Neural progenitor cell (in vitro differentiated cells): ENCODE measurements at regions not wholly inside any gene's neighbourhood (a gene's known extent, or its start where the extent isn't known, plus 50 kb on each side); places are given as distances from the start of the nearest gene placed in this dataset.

Source experiments
- DNase-seq: peaks from one replicate; pipeline ENCODE4 v3.0.0-alpha.2; 2016; ENCODE audit warnings: low spot score
- H2AFZ ChIP-seq: fragments of 200-600 bp; sonication (generic); replicated peaks from 2 replicates; pipeline ENCODE4 v1.6.1; 2016; ENCODE audit warnings: antibody characterized with exemption
- H3F3A ChIP-seq: fragments of 200-600 bp; sonication (generic); 2 replicates; pipeline ENCODE4 v1.6.1; 2016; ENCODE audit warnings: antibody characterized with exemption, low read depth
- H3K27ac ChIP-seq: fragments of 200-600 bp; sonication (generic); 2 replicates; pipeline ENCODE4 v1.5.1; 2016; ENCODE audit warnings: mild to moderate bottlenecking
- H3K27me3 ChIP-seq: fragments of 200-600 bp; sonication (generic); 2 replicates; pipeline ENCODE4 v1.6.1; 2016; ENCODE audit warnings: mild to moderate bottlenecking, moderate library complexity
- H3K36me3 ChIP-seq: fragments of 200-600 bp; sonication (generic); 2 replicates; pipeline ENCODE4 v1.5.1; 2016
- H3K4me1 ChIP-seq: fragments of 200-600 bp; sonication (generic); 2 replicates; pipeline ENCODE4 v1.6.1; 2016; ENCODE audit warnings: mixed run types
- H3K4me2 ChIP-seq: fragments of 200-600 bp; sonication (generic); 2 replicates; pipeline ENCODE4 v1.6.1; 2016
- H3K4me3 ChIP-seq: fragments of 200-600 bp; sonication (generic); 2 replicates; pipeline ENCODE4 v1.5.1; 2016
- H3K79me2 ChIP-seq: fragments of 200-600 bp; sonication (generic); 2 replicates; pipeline ENCODE4 v1.6.1; 2016; ENCODE audit warnings: low read depth
- H3K9ac ChIP-seq: fragments of 200-600 bp; sonication (generic); 2 replicates; pipeline ENCODE4 v1.6.1; 2016
- H3K9me3 ChIP-seq: fragments of 200-600 bp; sonication (generic); 2 replicates; pipeline ENCODE4 v1.5.1; 2016; ENCODE audit warnings: low read depth
- H4K20me1 ChIP-seq: fragments of 200-600 bp; sonication (generic); 2 replicates; pipeline ENCODE4 v1.6.1; 2016; ENCODE audit warnings: low read depth
- H3K27ac Mint-ChIP-seq: 3 replicates; pipeline ENCODE4 v1.8.0; 2021; ENCODE audit warnings: mixed read lengths
- H3K27me3 Mint-ChIP-seq: 2 replicates; pipeline ENCODE4 v1.8.0; 2022; ENCODE audit warnings: low read depth, mild to moderate bottlenecking, inconsistent platforms, moderate library complexity, mixed read lengths; ENCODE audit not compliant: insufficient read depth
- H3K36me3 Mint-ChIP-seq: 3 replicates; pipeline ENCODE4 v1.8.0; 2021; ENCODE audit warnings: mixed read lengths
- H3K4me1 Mint-ChIP-seq: 3 replicates; pipeline ENCODE4 v1.8.0; 2021; ENCODE audit warnings: mixed read lengths
- H3K4me3 Mint-ChIP-seq: 3 replicates; pipeline ENCODE4 v1.8.0; 2021; ENCODE audit warnings: mild to moderate bottlenecking, moderate library complexity, mixed read lengths
- H3K9me3 Mint-ChIP-seq: 3 replicates; pipeline ENCODE4 v1.8.0; 2020; ENCODE audit warnings: mixed read lengths
- EZH2 ChIP-seq: fragments of 200-600 bp; sonication (generic); IDR thresholded peaks from 2 replicates; pipeline ENCODE4 v1.6.1; 2017; ENCODE audit warnings: antibody characterized with exemption, mild to moderate bottlenecking, moderate library complexity
- EZH2phosphoT487 ChIP-seq: fragments of 200-600 bp; sonication (generic); IDR thresholded peaks from 2 replicates; pipeline ENCODE4 v1.6.1; 2017; ENCODE audit warnings: antibody characterized with exemption
- TF ChIP-seq, protein P1 (sequence below): fragments of 200-600 bp; sonication (generic); IDR thresholded peaks from 2 replicates; pipeline ENCODE4 v1.5.1; 2017; ENCODE audit warnings: antibody characterized with exemption, mild to moderate bottlenecking

- H3K9me3 ChIP-seq: no peaks in the 10 kb centered on the region
- H3K27me3 ChIP-seq: no peaks in the 10 kb centered on the region
Observed at GRCh38 chr15:26391567-26392194, 381.2 kb downstream of the GABRB3 start.

DNA sequence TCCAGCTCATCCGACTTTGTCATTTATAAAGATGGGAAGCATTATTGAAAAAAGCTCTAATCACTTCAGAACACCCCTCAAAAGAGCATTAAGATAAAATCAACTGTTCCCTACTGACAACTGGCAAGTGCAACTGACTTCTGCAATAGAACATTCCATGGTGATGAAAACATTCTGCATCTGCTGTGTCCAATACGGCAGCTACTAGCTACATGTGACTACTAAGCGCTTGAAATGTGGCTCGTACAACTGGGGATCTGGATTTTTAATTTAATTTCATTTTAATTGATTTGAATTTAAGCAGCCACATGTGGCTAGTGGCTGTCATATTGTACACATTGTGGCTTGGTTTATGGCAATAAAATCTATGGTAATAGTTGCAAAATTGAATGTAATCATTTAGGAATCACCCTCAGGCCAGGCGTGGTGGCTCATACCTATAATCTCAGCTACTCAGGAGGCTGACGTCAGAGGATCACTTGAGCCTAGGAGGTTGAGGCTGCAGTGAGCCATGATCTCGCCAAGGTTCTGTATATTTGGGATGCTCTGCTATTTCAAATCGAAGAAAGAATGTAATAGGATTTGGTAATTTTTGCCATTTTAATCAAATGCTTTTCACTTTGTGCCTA lies 390.3 kb downstream of the GABRB3 start:
- no peak overlapping the region for H3K4me2 ChIP-seq
- no peaks in the 10 kb centered on the region for H3K79me2 ChIP-seq
- Mint-ChIP-seq H3K4me3 (no peak overlapping the region), H3K9me3 (peaks cover 7% of the 10 kb centered on the region), H3K27me3 (no peaks in the 10 kb centered on the region), H3K27ac (no peak overlapping the region), H3K4me1 (peaks cover 2% of the 10 kb centered on the region), H3K36me3 (no peaks in the 10 kb centered on the region)
- no peak overlapping the region for H3K4me3 ChIP-seq
- no peak for TF ChIP-seq EZH2phosphoT487
- TF ChIP-seq, protein P1, sequence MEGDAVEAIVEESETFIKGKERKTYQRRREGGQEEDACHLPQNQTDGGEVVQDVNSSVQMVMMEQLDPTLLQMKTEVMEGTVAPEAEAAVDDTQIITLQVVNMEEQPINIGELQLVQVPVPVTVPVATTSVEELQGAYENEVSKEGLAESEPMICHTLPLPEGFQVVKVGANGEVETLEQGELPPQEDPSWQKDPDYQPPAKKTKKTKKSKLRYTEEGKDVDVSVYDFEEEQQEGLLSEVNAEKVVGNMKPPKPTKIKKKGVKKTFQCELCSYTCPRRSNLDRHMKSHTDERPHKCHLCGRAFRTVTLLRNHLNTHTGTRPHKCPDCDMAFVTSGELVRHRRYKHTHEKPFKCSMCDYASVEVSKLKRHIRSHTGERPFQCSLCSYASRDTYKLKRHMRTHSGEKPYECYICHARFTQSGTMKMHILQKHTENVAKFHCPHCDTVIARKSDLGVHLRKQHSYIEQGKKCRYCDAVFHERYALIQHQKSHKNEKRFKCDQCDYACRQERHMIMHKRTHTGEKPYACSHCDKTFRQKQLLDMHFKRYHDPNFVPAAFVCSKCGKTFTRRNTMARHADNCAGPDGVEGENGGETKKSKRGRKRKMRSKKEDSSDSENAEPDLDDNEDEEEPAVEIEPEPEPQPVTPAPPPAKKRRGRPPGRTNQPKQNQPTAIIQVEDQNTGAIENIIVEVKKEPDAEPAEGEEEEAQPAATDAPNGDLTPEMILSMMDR: no peak
- TF ChIP-seq EZH2: no peak
- H3F3A ChIP-seq: no peaks in the 10 kb centered on the region
- no peak overlapping the region for H2AFZ ChIP-seq
- H4K20me1 ChIP-seq: no peaks in the 10 kb centered on the region
- H3K27me3 ChIP-seq: no peaks in the 10 kb centered on the region
- H3K9ac ChIP-seq: no peak overlapping the region
- no peak for DNase-seq
- no peaks in the 10 kb centered on the region for H3K9me3 ChIP-seq
- no peaks in the 10 kb centered on the region for H3K4me1 ChIP-seq
- no peaks in the 10 kb centered on the region for H3K36me3 ChIP-seq
- no peak overlapping the region for H3K27ac ChIP-seq

More at GRCh38 chr15:26391567-26392194, 381.2 kb downstream of the GABRB3 start:
- peaks cover 7% of the 10 kb centered on the region for H3K9me3 Mint-ChIP-seq
- DNase-seq: no peak
- Histone ChIP-seq H3K27ac (no peak overlapping the region), H4K20me1 (no peaks in the 10 kb centered on the region), H3F3A (no peaks in the 10 kb centered on the region), H2AFZ (no peak overlapping the region), H3K9ac (no peak overlapping the region), H3K4me2 (no peak overlapping the region), H3K79me2 (no peaks in the 10 kb centered on the region), H3K4me3 (no peak overlapping the region), H3K4me1 (no peaks in the 10 kb centered on the region), H3K36me3 (no peaks in the 10 kb centered on the region)
- H3K36me3 Mint-ChIP-seq: no peaks in the 10 kb centered on the region
- peaks cover 3% of the 10 kb centered on the region for H3K27me3 Mint-ChIP-seq
- no peak for TF ChIP-seq EZH2phosphoT487
- H3K4me3 Mint-ChIP-seq: no peak overlapping the region
- peaks cover 25% of the 10 kb centered on the region for H3K4me1 Mint-ChIP-seq
- no peak overlapping the region for H3K27ac Mint-ChIP-seq

DNA sequence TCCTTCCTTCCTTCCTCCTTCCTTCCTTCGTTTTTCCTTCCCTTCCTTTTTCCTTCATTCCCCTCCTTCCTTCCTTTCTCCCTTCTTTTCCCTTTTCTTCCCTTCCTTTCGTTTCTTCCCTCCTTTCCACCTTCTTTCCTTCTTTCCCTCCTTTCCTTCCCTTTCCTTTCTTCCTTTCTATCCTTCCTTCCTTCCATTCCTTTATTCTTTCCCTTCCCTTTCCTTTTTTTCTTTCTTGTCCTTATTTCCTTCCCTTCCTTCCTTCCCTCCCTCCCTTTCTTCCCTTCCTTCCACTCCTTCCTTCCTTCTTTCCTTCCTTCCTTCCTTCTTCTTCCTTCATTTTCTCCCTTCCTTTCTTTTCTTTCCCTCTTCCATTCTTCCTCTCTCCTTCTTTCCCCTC lies 394.6 kb downstream of the GABRB3 start:
- Histone ChIP-seq H3K4me2 (no peak overlapping the region), H4K20me1 (no peaks in the 10 kb centered on the region), H3K9ac (no peak overlapping the region), H3K27me3 (no peaks in the 10 kb centered on the region), H3K27ac (no peak overlapping the region), H3K36me3 (no peaks in the 10 kb centered on the region), H3F3A (no peaks in the 10 kb centered on the region), H3K4me1 (no peaks in the 10 kb centered on the region), H2AFZ (no peak overlapping the region), H3K9me3 (peaks cover 3% of the 10 kb centered on the region), H3K4me3 (no peak overlapping the region), H3K79me2 (no peaks in the 10 kb centered on the region)
- H3K36me3 Mint-ChIP-seq: peaks cover 2% of the 10 kb centered on the region
- H3K27me3 Mint-ChIP-seq: peaks cover 2% of the 10 kb centered on the region
- no peak for DNase-seq
- no peak overlapping the region for H3K27ac Mint-ChIP-seq
- TF ChIP-seq, protein P1: no peak
- TF ChIP-seq EZH2 (no peak), EZH2phosphoT487 (no peak)
- peaks cover 2% of the 10 kb centered on the region for H3K4me1 Mint-ChIP-seq
- H3K9me3 Mint-ChIP-seq: peaks cover 18% of the 10 kb centered on the region
- H3K4me3 Mint-ChIP-seq: no peak overlapping the region

- peaks cover 5% of the 10 kb centered on the region for H3K27me3 Mint-ChIP-seq
- H3K4me3 ChIP-seq: no peak overlapping the region
- H3F3A ChIP-seq: no peaks in the 10 kb centered on the region
- peaks cover 3% of the 10 kb centered on the region for H3K9me3 ChIP-seq
- H3K27ac ChIP-seq: no peak overlapping the region
- TF ChIP-seq EZH2phosphoT487 (no peak), EZH2 (no peak)
- TF ChIP-seq, protein P1: no peak
- no peaks in the 10 kb centered on the region for H3K36me3 ChIP-seq
- no peaks in the 10 kb centered on the region for H3K79me2 ChIP-seq
- no peak overlapping the region for H2AFZ ChIP-seq
- no peaks in the 10 kb centered on the region for H4K20me1 ChIP-seq
- H3K27me3 ChIP-seq: no peaks in the 10 kb centered on the region
- H3K4me1 Mint-ChIP-seq: peaks cover 8% of the 10 kb centered on the region
- H3K36me3 Mint-ChIP-seq: peaks cover 2% of the 10 kb centered on the region
- H3K4me2 ChIP-seq: no peak overlapping the region
- H3K27ac Mint-ChIP-seq: no peak overlapping the region
- H3K4me3 Mint-ChIP-seq: no peak overlapping the region
- H3K9ac ChIP-seq: no peak overlapping the region
- H3K4me1 ChIP-seq: peaks cover 5% of the 10 kb centered on the region
- peaks cover 23% of the 10 kb centered on the region for H3K9me3 Mint-ChIP-seq
- DNase-seq: no peak
Observed at GRCh38 chr15:26376243-26376642, 396.6 kb downstream of the GABRB3 start.
